ENCODE measurements at regions not wholly inside any gene's neighbourhood (a gene's known extent, or its start where the extent isn't known, plus 50 kb on each side); places are given as distances from the start of the nearest gene placed in this dataset.

DNA sequence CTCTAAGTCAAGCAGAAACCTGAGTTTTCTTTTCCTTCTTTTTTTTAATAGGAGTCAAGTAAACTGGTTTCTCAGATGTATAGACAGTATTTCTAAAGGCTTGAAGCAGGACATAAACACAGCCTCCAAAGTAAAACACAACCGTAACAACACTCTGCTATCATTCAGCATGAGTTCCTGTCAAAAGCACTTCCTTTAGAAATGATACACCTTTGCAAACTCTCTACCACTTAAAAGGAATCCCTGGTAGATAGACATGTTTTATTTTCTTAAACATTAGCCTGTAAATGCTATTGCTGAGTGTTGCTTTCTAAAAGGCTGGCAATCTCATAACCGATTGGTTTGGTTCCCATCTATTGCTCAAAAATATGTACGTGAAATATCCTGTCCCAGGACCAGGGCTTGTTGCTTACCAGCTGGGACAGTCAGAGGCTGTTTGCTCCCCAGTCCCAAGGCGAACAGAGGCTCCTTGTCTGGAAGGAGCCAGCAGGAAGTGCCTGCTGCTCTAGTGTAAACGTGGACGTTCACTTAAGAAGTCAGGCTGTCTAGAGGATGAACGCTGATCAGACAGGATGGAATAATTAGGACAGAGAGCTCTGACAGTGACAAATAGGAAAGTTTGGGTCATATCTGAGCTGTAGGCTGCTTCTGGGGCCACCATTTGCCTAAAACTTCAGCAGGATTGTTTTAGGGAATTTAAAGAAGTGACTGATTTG lies 173.9 kb upstream of the KLF3 start:
- no peak for DNase-seq

GRCh38 chr4:38490753-38491446 lies 173.1 kb upstream of the KLF3 start:
- DNase-seq, result no peak

DNA sequence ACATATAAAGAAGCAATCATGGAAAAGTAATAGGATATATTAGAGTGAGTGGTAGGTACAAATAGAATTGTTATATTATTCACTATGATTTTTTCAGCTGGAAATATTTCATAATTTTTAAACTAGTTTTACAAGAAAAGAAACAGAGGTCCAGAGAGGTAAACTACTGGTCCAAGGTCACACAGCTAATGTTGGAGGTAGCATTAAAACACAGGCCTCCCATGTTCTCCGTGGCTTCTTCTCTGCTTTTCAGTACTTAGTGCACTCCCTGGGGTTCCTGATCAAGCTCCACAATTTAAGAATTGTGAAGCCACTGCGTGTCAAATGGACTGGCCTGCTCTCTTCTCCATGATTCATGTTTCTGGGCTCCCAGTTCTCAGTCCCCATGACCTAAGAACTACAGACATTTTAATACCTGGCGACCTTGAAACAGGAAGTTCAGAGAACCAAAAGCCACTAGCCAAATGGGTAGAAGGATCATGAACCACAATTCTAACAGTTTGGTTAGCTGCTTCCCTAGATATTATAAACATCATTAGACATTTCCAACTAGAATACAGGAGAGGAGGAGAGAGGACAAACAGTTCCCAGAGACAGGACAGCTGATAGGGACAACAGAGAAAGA lies 172.0 kb upstream of the KLF3 start:
- DNase-seq, result no peak

GRCh38 chr4:38493066-38493465 lies 170.9 kb upstream of the KLF3 start:
- no peak for DNase-seq

GRCh38 chr4:38495446-38495845 lies 168.6 kb upstream of the KLF3 start:
- DNase-seq, result no peak

DNA sequence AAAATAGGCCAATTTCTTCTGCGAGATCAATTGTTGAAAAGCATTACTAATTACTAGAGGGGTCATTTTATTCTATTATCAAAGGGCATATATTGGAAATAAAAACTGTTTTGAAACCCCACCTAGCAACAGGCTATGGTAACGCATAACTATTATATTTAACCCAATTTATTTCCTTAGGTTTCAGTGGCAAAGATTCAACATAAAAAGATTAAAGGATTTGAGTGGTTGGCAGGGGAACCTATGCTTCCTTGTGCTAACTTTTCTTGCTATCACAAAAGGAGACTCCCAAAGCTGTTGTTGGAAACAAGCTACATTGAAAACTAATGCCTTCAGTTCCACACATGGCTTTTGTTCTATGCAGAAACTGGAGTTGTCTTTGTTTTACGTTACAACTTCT lies 166.9 kb upstream of the KLF3 start:
- no peak for DNase-seq

DNA sequence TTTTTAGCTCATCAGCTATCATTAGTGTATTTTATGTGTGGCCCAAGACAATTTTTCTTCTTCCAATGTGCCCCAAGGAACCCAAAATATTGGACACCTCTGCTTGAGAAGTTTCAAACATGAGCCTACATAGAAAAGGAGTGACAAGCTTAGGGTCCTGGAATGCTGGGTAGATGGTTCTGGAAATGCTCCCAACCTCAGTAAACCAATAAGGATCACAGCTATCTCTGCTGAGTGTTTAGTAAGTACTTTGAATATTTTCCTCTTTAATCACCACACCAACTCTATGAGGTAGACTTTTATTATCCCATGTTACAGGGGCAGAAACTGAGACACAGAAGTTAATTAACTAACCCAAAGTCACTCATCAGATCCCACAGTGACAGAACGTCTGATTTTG lies 164.9 kb upstream of the KLF3 start:
- no peak for DNase-seq

DNA sequence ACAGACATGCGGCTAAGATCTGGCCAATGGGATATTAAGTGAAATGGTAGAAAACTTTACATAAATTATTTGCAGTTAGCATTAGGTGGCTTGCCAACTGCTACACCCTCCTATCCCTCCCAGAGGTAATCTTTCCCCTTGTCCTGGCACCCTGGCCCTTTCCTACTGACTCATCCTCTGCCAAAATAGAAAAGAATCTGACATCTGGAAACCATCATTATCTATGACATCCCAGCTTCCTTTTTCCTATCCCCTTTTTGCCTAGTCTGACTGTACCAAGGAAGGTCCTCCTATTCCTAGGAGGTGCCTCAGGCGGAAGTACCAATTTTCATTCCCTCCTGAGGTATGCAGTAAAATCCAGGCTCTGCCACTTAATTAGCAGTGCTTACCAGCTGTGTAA lies 163.6 kb upstream of the KLF3 start:
- no peak for DNase-seq

DNA sequence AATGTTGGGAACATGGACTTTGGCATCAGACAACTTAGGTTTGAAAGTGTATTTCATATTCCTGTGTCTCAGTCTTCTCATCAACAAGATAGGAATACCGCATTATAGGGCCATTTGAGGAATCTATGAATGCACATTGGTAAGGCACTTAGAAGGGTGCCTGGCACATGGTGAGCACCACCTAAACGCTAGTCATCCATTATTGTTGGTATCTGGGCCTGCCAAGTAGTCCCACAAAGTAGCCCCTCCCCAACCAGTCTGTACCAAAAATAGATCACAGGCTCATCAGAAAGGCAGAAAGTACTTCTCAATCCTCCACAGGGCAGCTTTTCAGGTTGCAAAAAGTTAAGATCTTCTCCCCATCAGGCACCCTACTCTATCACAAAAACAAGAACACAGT lies 162.3 kb upstream of the KLF3 start:
- no peak for DNase-seq

- no peak for DNase-seq
These were observed 160.2 kb upstream of the KLF3 start for GRCh38 chr4:38503689-38504395.

DNA sequence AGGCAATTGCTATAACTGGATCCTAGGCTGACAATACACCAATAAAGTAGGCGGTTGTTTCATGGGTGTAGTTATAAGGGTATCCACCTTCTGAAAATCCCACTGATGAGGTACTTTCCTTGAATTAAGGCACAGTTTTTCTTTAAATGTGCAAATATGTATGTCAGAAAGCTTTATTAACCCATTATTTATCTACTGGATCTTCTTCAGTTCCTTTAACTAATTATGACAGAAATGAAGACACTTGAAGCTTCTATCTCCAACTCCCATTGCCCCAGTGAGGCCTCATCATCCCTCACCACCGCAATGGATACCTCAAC lies 159.6 kb upstream of the KLF3 start:
- DNase-seq, result no peak

- peak; percentile 69 for DNase-seq
These were observed 154.4 kb upstream of the KLF3 start for GRCh38 chr4:38509551-38509950.

- no peak for DNase-seq
These were observed 153.8 kb upstream of the KLF3 start for GRCh38 chr4:38510201-38510600.

- no peak for DNase-seq
These were observed 152.3 kb upstream of the KLF3 start for GRCh38 chr4:38511702-38512101.

GRCh38 chr4:38512840-38513239 lies 151.2 kb upstream of the KLF3 start:
- DNase-seq, result no peak

- no peak for DNase-seq
These were observed 149.4 kb upstream of the KLF3 start for GRCh38 chr4:38514465-38515146.

- no peak for DNase-seq
These were observed 147.8 kb upstream of the KLF3 start for GRCh38 chr4:38516190-38516589.

DNA sequence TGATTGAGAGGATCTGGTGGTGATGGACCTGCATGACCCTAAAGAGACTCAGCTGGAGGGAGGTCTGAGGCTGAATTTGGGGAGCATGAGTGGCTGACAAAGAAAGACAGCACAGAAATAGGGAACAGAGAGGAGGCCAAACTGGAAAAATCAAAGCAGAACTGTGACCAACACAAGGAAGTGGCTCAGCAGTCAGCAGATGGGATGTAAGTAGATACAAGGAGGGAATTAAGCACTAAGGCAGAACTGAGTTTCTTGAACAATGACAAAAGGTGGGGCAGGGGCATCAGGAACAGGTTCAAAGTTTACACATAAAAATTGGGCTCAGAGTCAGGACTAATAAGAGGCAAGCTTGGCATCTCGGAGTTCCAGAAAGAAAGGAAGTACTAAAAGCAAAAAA lies 144.3 kb upstream of the KLF3 start:
- DNase-seq, result no peak

DNA sequence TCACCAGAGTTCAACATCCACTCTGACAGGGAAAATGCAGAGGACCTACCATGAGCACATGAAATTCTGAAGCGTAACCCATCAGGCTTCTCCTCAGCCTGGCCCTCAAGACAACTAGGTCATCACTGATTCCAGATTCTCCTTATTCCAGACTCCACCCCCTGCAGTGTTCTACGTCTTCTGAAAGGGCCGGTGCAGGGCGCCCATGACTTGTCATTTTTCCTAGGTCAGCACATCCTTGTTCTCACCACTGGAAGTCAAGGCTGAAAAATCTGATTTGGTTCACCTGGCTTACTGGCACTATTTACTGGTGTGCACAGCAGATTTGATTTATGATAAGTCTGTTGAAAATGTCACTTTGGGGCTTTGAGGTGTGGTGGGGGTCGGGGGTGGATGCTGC lies 140.9 kb upstream of the KLF3 start:
- DNase-seq, result no peak

- DNase-seq, result peak; percentile 70
These were observed 140.2 kb upstream of the KLF3 start for GRCh38 chr4:38523524-38524448.

- DNase-seq, result no peak
These were observed 137.6 kb upstream of the KLF3 start for GRCh38 chr4:38526412-38526811.
